H1 (cell line): ENCODE measurements at regions not wholly inside any gene's neighbourhood (a gene's known extent, or its start where the extent isn't known, plus 50 kb on each side); places are given as distances from the start of the nearest gene placed in this dataset.
"Not testable (repeated sequence)": the region's sequence is repeated elsewhere in the genome, so short reads cannot be mapped to it uniquely, and the experiment has no call there.

Source experiments
- CTCF ChIP-seq, 3 experiments: IDR thresholded peaks; 1 replicate in 2 of 3; 2 replicates in 1 of 3; pipeline versions ENCODE4 v1.5.1 to v1.6.1; 2011; ENCODE audit warnings: low read length in 3 of 3, mild to moderate bottlenecking in 3 of 3, inconsistent platforms in 2 of 3, low read depth in 1 of 3, moderate library complexity in 1 of 3; ENCODE audit not compliant: insufficient read depth in 1 of 3; ENCODE audit errors: control extremely low read depth in 1 of 3
- EZH2 ChIP-seq: fragments of 200-600 bp; sonication (generic); IDR thresholded peaks from 2 replicates; pipeline ENCODE4 v1.7.1; 2012; ENCODE audit warnings: low read depth, mild to moderate bottlenecking, moderate library complexity, low read length, inconsistent platforms; ENCODE audit not compliant: severe bottlenecking
- JUN ChIP-seq: IDR thresholded peaks from 2 replicates; pipeline ENCODE4 v1.6.1; 2011; ENCODE audit warnings: low read depth, mild to moderate bottlenecking, improper control_type of control experiment, low read length
- USF2 ChIP-seq: IDR thresholded peaks from 2 replicates; pipeline ENCODE4 v1.6.1; 2011; ENCODE audit warnings: low read length, improper control_type of control experiment
- TF ChIP-seq, protein P1 (sequence below): IDR thresholded peaks from 2 replicates; pipeline ENCODE4 v1.6.1; 2012; ENCODE audit warnings: inconsistent platforms

GRCh38 chr5:112520474-112520873 is 101.4 kb upstream of the EPB41L4A start:
- TF ChIP-seq JUN; CTCF (IDR thresholded peaks at IDR 0.05; ENCODE audit: control extremely low read depth in 1 of 3, insufficient read depth in 1 of 3, low read depth in 1 of 3, low read length in 3 of 3); EZH2; USF2: not testable (repeated sequence)
- TF ChIP-seq, protein P1, sequence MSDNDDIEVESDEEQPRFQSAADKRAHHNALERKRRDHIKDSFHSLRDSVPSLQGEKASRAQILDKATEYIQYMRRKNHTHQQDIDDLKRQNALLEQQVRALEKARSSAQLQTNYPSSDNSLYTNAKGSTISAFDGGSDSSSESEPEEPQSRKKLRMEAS, result not testable (repeated sequence)
